LoVo (cell line): ENCODE measurements at regions not wholly inside any gene's neighbourhood (a gene's known extent, or its start where the extent isn't known, plus 50 kb on each side); places are given as distances from the start of the nearest gene placed in this dataset.

Source experiments
- DNase-seq: peaks from one replicate; pipeline ENCODE4 v3.0.0-alpha.2; 2016; ENCODE audit warnings: low spot score

- no peak for DNase-seq
These were observed 63.0 kb downstream of the C5orf15 start for GRCh38 chr5:133905424-133905823.

GRCh38 chr5:133904641-133905040, 63.8 kb downstream of the C5orf15 start:
- DNase-seq: no peak

- no peak for DNase-seq
These were observed 65.8 kb downstream of the C5orf15 start for GRCh38 chr5:133902511-133903118.

- no peak for DNase-seq
These were observed 67.7 kb downstream of the C5orf15 start for GRCh38 chr5:133900534-133901270.

- DNase-seq: no peak
These were observed 68.9 kb downstream of the C5orf15 start for GRCh38 chr5:133899506-133899905.

GRCh38 chr5:133898440-133898839, 70.0 kb downstream of the C5orf15 start:
- no peak for DNase-seq

GRCh38 chr5:133897431-133897830, 71.0 kb downstream of the C5orf15 start:
- no peak for DNase-seq

GRCh38 chr5:133896873-133897272, 71.6 kb downstream of the C5orf15 start:
- no peak for DNase-seq

GRCh38 chr5:133895979-133896845, 72.2 kb downstream of the C5orf15 start:
- DNase-seq: no peak

- no peak for DNase-seq
These were observed 74.3 kb downstream of the C5orf15 start for GRCh38 chr5:133894143-133894542.

GRCh38 chr5:133892774-133893173, 75.7 kb downstream of the C5orf15 start:
- no peak for DNase-seq

- DNase-seq: no peak
These were observed 76.1 kb downstream of the C5orf15 start for GRCh38 chr5:133892306-133892705.

GRCh38 chr5:133891390-133891789, 77.0 kb downstream of the C5orf15 start:
- no peak for DNase-seq

- DNase-seq: no peak
These were observed 77.6 kb downstream of the C5orf15 start for GRCh38 chr5:133890776-133891280.

GRCh38 chr5:133890314-133890713, 78.1 kb downstream of the C5orf15 start:
- DNase-seq: no peak

GRCh38 chr5:133889271-133889905, 79.0 kb downstream of the C5orf15 start:
- no peak for DNase-seq

GRCh38 chr5:133888625-133888991, 79.8 kb downstream of the C5orf15 start:
- no peak for DNase-seq

GRCh38 chr5:133885566-133885965, 82.9 kb downstream of the C5orf15 start:
- no peak for DNase-seq

GRCh38 chr5:133884569-133885311, 83.7 kb downstream of the C5orf15 start:
- no peak for DNase-seq

- no peak for DNase-seq
These were observed 84.5 kb downstream of the C5orf15 start for GRCh38 chr5:133883916-133884315.

GRCh38 chr5:133882846-133883245, 85.6 kb downstream of the C5orf15 start:
- DNase-seq: no peak

GRCh38 chr5:133882389-133882695, 86.1 kb downstream of the C5orf15 start:
- DNase-seq: no peak
